ENCODE measurements at regions not wholly inside any gene's neighbourhood (a gene's known extent, or its start where the extent isn't known, plus 50 kb on each side); places are given as distances from the start of the nearest gene placed in this dataset.

GRCh38 chr2:16335947-16336346 lies 329.7 kb downstream of the CYRIA start:
- no peak for DNase-seq (ENCODE audit: low read depth)
- no peak for TF ChIP-seq CTCF (conservative IDR thresholded peaks at IDR 0.05; ENCODE audit: low read depth, low read length)
- no peak overlapping the region for H3K4me3 ChIP-seq (ENCODE audit: low read depth, low read length)

DNA sequence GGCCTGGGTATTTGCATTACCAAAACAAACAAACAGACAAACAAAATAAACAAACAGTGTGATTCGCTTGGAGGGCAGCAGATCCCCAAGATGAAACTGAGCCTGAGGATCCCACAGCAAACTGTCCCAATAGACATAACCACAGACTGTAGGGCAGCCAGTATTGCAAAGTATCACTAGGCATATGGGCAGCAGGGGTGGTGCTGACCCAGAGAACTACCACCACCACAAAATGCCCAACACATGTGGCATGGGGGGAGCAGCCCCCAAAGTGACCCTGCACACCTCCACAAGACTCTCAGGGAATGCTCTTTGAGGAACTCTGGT lies 330.1 kb downstream of the CYRIA start:
- DNase-seq (ENCODE audit: low read depth): no peak
- TF ChIP-seq CTCF (conservative IDR thresholded peaks at IDR 0.05; ENCODE audit: low read depth, low read length): no peak
- H3K4me3 ChIP-seq (ENCODE audit: low read depth, low read length): no peak overlapping the region

DNA sequence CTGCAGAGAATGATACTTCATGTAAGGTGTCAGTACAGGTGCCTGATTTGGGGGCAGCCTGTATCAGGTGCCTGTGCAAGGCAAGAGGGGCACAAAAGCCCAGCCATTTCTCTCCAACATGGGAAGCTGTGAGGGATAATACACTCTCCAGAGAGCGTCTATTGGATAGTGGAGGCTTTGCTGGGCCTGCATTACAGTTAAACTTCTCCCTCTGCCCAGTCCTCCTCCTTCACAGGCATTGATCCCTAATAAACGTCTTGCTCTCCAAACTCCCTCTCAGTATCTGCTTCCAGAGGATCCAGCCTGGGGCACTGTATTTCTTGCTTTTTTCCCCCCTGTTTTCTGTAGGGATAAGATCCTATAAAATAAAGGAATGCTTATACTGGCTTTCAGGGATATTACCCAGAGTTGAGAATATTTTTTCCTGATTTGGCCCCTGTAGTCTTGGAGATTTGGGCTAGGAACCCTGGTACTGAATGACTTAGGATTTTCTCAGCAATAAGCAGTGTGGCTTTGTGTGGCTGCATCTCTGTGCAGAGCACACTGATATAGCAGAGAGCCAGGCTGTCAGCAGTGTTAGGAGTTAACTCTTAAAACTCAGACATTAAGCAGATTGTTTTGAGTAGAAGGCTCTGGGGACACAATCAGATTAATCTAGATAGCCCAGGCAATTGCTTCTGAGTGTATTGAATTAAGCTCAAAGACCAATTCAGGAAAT lies 330.6 kb downstream of the CYRIA start:
- TF ChIP-seq CTCF (conservative IDR thresholded peaks at IDR 0.05; ENCODE audit: low read depth, low read length): no peak
- no peak for DNase-seq (ENCODE audit: low read depth)
- H3K4me3 ChIP-seq (ENCODE audit: low read depth, low read length): no peak overlapping the region

DNA sequence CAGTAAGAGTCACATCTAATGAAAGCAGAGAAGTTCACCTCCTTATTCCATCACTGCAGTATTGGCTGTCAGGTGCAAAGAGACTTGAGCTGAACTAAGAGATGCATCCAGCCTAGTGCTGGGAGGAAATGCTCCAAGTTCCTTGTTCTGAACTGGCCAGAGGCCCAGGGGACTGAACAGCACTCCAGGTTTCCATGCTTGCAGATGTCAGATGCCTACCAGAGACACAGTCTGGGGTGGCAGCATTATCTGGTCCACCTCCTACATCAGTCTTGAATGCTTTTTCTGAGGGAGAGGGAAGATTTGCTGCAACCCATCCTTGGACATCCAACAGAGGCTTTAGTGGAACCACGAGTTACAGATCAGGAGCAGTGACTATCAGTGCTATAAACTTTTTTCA lies 331.3 kb downstream of the CYRIA start:
- no peak overlapping the region for H3K4me3 ChIP-seq (ENCODE audit: low read depth, low read length)
- no peak for DNase-seq (ENCODE audit: low read depth)
- no peak for TF ChIP-seq CTCF (conservative IDR thresholded peaks at IDR 0.05; ENCODE audit: low read depth, low read length)

- no peak overlapping the region for H3K4me3 ChIP-seq (ENCODE audit: low read depth, low read length)
- no peak for TF ChIP-seq CTCF (conservative IDR thresholded peaks at IDR 0.05; ENCODE audit: low read depth, low read length)
- DNase-seq (ENCODE audit: low read depth): no peak
Measured at GRCh38 chr2:16333681-16334080, 332.0 kb downstream of the CYRIA start.

DNA sequence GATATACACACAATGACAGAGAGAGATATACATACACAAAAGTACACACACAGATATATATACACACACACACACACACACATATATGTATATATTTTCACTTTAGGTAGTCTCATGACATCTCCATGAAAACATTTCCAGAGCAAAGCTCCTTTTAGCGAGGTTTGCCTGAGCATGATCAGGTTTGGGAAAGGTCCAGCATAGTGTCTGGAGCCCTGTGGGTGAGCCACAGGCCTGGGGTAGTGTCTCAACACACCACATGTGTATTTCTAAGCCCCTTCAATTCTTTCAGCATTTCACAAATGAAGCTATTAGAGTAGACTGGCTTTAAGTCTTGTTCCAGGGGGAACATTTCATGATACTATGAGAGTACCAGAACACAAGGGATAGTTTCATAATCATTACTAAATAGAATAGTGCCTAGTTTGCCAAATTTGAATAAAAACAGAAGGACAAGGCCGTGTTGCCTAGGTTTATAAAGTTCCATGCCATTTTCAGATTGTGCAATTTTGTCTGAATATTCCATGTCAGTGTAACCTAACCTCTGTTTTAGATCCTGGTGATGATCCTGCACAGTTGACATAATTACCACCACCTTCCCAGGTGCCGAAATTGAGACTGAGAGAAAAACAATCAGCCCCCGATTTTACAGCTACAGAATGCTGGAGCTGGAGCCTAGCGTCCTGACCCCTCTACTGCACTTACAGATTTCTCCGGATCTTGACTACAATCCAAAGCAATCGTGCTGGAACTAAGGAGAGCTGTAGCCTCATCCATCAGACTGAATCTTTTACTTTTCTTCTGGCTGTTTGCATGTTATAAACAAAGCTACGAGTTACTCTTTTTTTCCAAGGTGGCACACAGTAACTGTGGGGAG lies 332.7 kb downstream of the CYRIA start:
- TF ChIP-seq CTCF (conservative IDR thresholded peaks at IDR 0.05; ENCODE audit: low read depth, low read length): no peak
- DNase-seq (ENCODE audit: low read depth): no peak
- no peak overlapping the region for H3K4me3 ChIP-seq (ENCODE audit: low read depth, low read length)

All from choroid plexus epithelial cell (primary cell).